Smooth muscle cell (in vitro differentiated cells): ENCODE measurements at regions not wholly inside any gene's neighbourhood (a gene's known extent, or its start where the extent isn't known, plus 50 kb on each side); places are given as distances from the start of the nearest gene placed in this dataset.

ENCODE experiments used
- DNase-seq: peaks from one replicate; lab custom pipeline; 2025; ENCODE audit not compliant: unreplicated experiment; lab: John Stamatoyannopoulos, UW
- H2AFZ ChIP-seq: fragments of 200-600 bp; sonication (generic); 2 replicates; pipeline ENCODE4 v1.6.0; 2016; ENCODE audit warnings: antibody characterized with exemption, low read depth, mild to moderate bottlenecking
- H3F3A ChIP-seq: fragments of 200-600 bp; sonication (generic); 2 replicates; pipeline ENCODE4 v1.6.0; 2017; ENCODE audit warnings: antibody characterized with exemption, low read depth
- H3K27ac ChIP-seq: fragments of 200-600 bp; sonication (generic); 2 replicates; pipeline ENCODE4 v1.5.1; 2016; ENCODE audit warnings: low read depth, mild to moderate bottlenecking
- H3K27me3 ChIP-seq: fragments of 200-600 bp; sonication (generic); 2 replicates; pipeline ENCODE4 v1.6.1; 2016; ENCODE audit warnings: low read depth, mild to moderate bottlenecking
- H3K36me3 ChIP-seq: fragments of 200-600 bp; sonication (generic); 2 replicates; pipeline ENCODE4 v1.5.1; 2016; ENCODE audit warnings: low read depth
- H3K4me1 ChIP-seq: fragments of 200-600 bp; sonication (generic); 2 replicates; pipeline ENCODE4 v1.5.1; 2016; ENCODE audit warnings: low read depth
- H3K4me2 ChIP-seq: fragments of 200-600 bp; sonication (generic); 2 replicates; pipeline ENCODE4 v1.6.0; 2016; ENCODE audit warnings: mild to moderate bottlenecking
- H3K4me3 ChIP-seq: fragments of 200-600 bp; sonication (generic); 2 replicates; pipeline ENCODE4 v1.5.1; 2016; ENCODE audit warnings: mild to moderate bottlenecking
- H3K79me2 ChIP-seq: fragments of 200-600 bp; sonication (generic); 2 replicates; pipeline ENCODE4 v1.6.0; 2016; ENCODE audit warnings: low read depth, mild to moderate bottlenecking
- H3K9ac ChIP-seq: fragments of 200-600 bp; sonication (generic); 2 replicates; pipeline ENCODE4 v1.6.0; 2016; ENCODE audit warnings: low read depth
- H3K9me3 ChIP-seq: fragments of 200-600 bp; sonication (generic); replicated peaks from 2 replicates; pipeline ENCODE4 v1.5.1; 2016; ENCODE audit warnings: low read depth
- H4K20me1 ChIP-seq: fragments of 200-600 bp; sonication (generic); 2 replicates; pipeline ENCODE4 v1.6.0; 2016; ENCODE audit warnings: low read depth
- CTCF ChIP-seq: fragments of 200-600 bp; sonication (generic); IDR thresholded peaks from 2 replicates; pipeline ENCODE4 v1.5.1; 2017; ENCODE audit warnings: borderline replicate concordance, mild to moderate bottlenecking, antibody characterized with exemption; ENCODE audit not compliant: insufficient read depth, poor library complexity, severe bottlenecking
- WGBS: methylation state at CpG from one replicate; pipeline ENCODE4 v1.1.7; 2016; ENCODE audit warnings: low lambda C conversion rate; 5-methylcytosine and 5-hydroxymethylcytosine counted together

- no peaks in the 10 kb centered on the region for H3K9me3 ChIP-seq
- no peaks in the 10 kb centered on the region for H4K20me1 ChIP-seq
- H3K4me1 ChIP-seq, result no peaks in the 10 kb centered on the region
- no peak for DNase-seq
- no peaks in the 10 kb centered on the region for H3K36me3 ChIP-seq
- H2AFZ ChIP-seq, result no peak overlapping the region
- no peaks in the 10 kb centered on the region for H3K27me3 ChIP-seq
- no peak overlapping the region for H3K4me3 ChIP-seq
- no peak for TF ChIP-seq CTCF
- no peak overlapping the region for H3K4me2 ChIP-seq
- H3K27ac ChIP-seq, result no peak overlapping the region
- WGBS, result 94% methylated on average over 14 of the region's 15 CpGs
- H3F3A ChIP-seq, result peaks cover 5% of the 10 kb centered on the region
- no peak overlapping the region for H3K9ac ChIP-seq
- no peaks in the 10 kb centered on the region for H3K79me2 ChIP-seq
Observed at GRCh38 chr20:50250679-50251382, 60.2 kb downstream of the CEBPB start.

GRCh38 chr20:50251383-50251748 is 60.7 kb downstream of the CEBPB start:
- no peak overlapping the region for H3K9ac ChIP-seq
- H3K4me2 ChIP-seq, result no peak overlapping the region
- WGBS, result 95% methylated on average over 11 of the region's 11 CpGs

GRCh38 chr20:50251992-50252511 is 61.4 kb downstream of the CEBPB start:
- H3K79me2 ChIP-seq, result no peaks in the 10 kb centered on the region
- no peaks in the 10 kb centered on the region for H4K20me1 ChIP-seq
- H3K4me2 ChIP-seq, result no peak overlapping the region
- H3K9ac ChIP-seq, result no peak overlapping the region
- H3K36me3 ChIP-seq, result no peaks in the 10 kb centered on the region
- WGBS, result 70% methylated on average over 7 of the region's 7 CpGs
- H3K27ac ChIP-seq, result no peak overlapping the region
- no peaks in the 10 kb centered on the region for H3K27me3 ChIP-seq
- H3K4me1 ChIP-seq, result no peaks in the 10 kb centered on the region
- H3F3A ChIP-seq, result no peaks in the 10 kb centered on the region
- DNase-seq, result no peak
- H3K9me3 ChIP-seq, result no peaks in the 10 kb centered on the region
- no peak overlapping the region for H2AFZ ChIP-seq
- no peak overlapping the region for H3K4me3 ChIP-seq
- no peak for TF ChIP-seq CTCF

More at GRCh38 chr20:50251383-50251748, 60.7 kb downstream of the CEBPB start:
- DNase-seq, result no peak
- H3K27me3 ChIP-seq, result no peaks in the 10 kb centered on the region
- H3K27ac ChIP-seq, result no peak overlapping the region
- H3F3A ChIP-seq, result peaks cover 5% of the 10 kb centered on the region
- H4K20me1 ChIP-seq, result no peaks in the 10 kb centered on the region
- H3K79me2 ChIP-seq, result no peaks in the 10 kb centered on the region
- TF ChIP-seq CTCF, result no peak
- no peaks in the 10 kb centered on the region for H3K36me3 ChIP-seq
- H3K4me3 ChIP-seq, result no peak overlapping the region
- H3K9me3 ChIP-seq, result no peaks in the 10 kb centered on the region
- no peak overlapping the region for H2AFZ ChIP-seq
- H3K4me1 ChIP-seq, result no peaks in the 10 kb centered on the region

GRCh38 chr20:50252701-50253100 is 62.1 kb downstream of the CEBPB start:
- 90% methylated on average over 7 of the region's 7 CpGs for WGBS
- no peaks in the 10 kb centered on the region for H3K9me3 ChIP-seq
- no peaks in the 10 kb centered on the region for H3K27me3 ChIP-seq
- no peaks in the 10 kb centered on the region for H3K79me2 ChIP-seq
- no peaks in the 10 kb centered on the region for H3F3A ChIP-seq
- no peak overlapping the region for H3K4me2 ChIP-seq
- H3K4me3 ChIP-seq, result no peak overlapping the region
- H3K9ac ChIP-seq, result no peak overlapping the region
- no peak for TF ChIP-seq CTCF
- H3K36me3 ChIP-seq, result no peaks in the 10 kb centered on the region
- DNase-seq, result no peak
- H3K4me1 ChIP-seq, result no peaks in the 10 kb centered on the region
- H2AFZ ChIP-seq, result no peak overlapping the region
- no peak overlapping the region for H3K27ac ChIP-seq
- H4K20me1 ChIP-seq, result no peaks in the 10 kb centered on the region
